Fibroblast of pulmonary artery (primary cell): ENCODE measurements at regions not wholly inside any gene's neighbourhood (a gene's known extent, or its start where the extent isn't known, plus 50 kb on each side); places are given as distances from the start of the nearest gene placed in this dataset.

Experiments
- DNase-seq: peaks from one replicate; pipeline ENCODE4 v3.0.0-alpha.2; 2010; ENCODE audit warnings: low read depth
- H3K4me3 ChIP-seq: replicated peaks from 2 replicates; pipeline ENCODE4 v1.5.1; 2011; ENCODE audit warnings: low read depth, mild to moderate bottlenecking, control low read depth, low read length, moderate library complexity
- CTCF ChIP-seq: IDR thresholded peaks from 2 replicates; pipeline ENCODE4 v1.5.1; 2011; ENCODE audit warnings: mild to moderate bottlenecking, control low read depth, low read length, inconsistent platforms; ENCODE audit errors: missing control alignments

GRCh38 chr1:81664341-81664740 is 136.4 kb upstream of the ADGRL2 start:
- DNase-seq, result peak; percentile 33
- no peak overlapping the region for H3K4me3 ChIP-seq
- TF ChIP-seq CTCF, result no peak

DNA sequence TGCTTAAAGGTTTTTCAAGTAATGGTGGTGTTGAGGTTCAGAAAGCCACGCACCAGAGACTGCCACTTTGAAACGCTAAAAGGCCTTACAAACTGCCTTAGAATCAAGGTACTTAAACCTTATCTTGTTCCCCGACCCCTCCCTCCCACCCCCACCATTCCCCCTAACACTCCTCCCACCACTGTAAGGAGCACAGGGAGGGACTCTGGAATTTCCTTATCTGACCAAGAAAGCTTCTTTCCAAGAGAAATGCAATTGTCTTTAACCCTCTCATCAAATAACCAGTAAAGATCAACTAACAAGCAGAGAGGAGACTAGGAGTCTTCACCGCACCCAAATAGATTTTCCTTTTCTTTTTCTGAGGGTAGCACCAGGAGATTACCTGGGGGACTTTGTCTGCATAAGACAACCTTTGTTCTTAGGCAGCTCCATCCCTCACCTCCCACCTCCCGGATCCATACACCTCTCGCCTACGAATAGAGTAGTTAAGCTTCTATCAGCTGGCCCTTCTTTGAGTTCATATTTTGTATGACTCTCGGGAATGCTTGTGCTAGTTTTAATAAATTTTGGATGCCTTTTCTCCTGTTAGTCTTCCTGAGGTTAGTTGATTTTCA is 137.7 kb upstream of the ADGRL2 start:
- TF ChIP-seq CTCF, result no peak
- DNase-seq, result no peak
- no peak overlapping the region for H3K4me3 ChIP-seq

- no peak for TF ChIP-seq CTCF
- no peak overlapping the region for H3K4me3 ChIP-seq
- DNase-seq, result no peak
These were observed 140.4 kb upstream of the ADGRL2 start for GRCh38 chr1:81660286-81660685.

- no peak overlapping the region for H3K4me3 ChIP-seq
- no peak for DNase-seq
- no peak for TF ChIP-seq CTCF
These were observed 146.1 kb upstream of the ADGRL2 start for GRCh38 chr1:81654657-81655056.

DNA sequence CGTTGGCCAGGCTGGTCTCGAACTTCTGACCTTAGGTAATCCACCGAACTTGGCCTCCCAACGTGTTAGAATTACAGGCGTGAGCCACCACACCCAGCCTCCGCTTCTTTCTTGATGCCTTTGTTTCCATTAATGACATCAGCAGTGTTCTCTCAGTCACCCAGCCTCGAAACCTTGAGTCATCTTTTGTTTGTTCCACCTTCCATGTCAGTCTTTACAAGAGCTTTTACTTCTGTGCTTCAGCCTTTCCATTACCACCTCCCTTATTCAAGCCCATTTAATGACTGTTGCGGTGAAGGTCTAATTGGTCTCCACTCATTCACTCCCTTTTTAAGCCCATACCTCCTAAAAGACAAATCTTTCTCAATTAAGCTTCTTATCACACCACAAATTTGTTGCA is 146.6 kb upstream of the ADGRL2 start:
- H3K4me3 ChIP-seq, result no peak overlapping the region
- peak; percentile 15 for DNase-seq
- no peak for TF ChIP-seq CTCF

DNA sequence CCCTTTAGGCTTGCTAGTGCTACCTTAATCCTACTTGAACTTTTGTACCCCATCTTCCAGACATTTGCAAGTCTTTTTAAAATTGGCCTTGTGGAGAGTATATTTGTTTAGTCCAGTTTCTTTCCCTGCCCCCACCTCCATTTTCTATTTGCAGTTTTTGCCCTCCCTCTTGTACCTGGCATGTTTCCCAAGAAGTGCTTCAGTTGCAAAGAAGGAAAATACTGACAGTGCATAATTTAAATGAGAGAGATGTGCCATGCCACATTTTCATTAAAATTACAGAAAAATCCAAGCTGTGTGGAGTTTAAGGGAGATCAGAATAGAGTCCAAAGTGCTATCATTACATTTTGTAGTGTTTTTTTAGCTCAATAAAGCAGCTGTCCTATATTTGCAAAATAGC is 150.0 kb upstream of the ADGRL2 start:
- peak; percentile 10 for DNase-seq
- TF ChIP-seq CTCF, result no peak
- H3K4me3 ChIP-seq, result no peak overlapping the region

GRCh38 chr1:81635816-81636215 is 164.9 kb upstream of the ADGRL2 start:
- TF ChIP-seq CTCF, result no peak
- peak; percentile 17 for DNase-seq
- no peak overlapping the region for H3K4me3 ChIP-seq
